ENCODE measurements at regions not wholly inside any gene's neighbourhood (a gene's known extent, or its start where the extent isn't known, plus 50 kb on each side); places are given as distances from the start of the nearest gene placed in this dataset.

DNA sequence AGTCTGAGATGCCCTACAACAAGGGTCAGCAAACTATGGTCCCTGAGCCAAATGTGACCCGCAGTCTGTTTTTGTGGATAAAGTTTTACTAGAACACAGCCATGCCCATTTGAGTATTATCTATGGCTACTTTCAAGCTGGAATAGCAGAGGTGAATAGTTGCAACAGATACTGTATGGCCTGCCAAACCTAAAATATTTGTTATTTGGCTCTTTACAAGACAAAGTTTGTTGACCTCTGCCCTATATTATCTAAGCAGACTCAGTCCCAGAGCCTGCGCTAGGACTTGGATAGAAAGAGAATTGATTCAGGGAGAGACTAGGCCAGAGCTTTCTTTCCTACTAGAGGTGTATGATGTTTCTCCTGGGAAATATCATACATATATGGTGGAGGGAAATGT lies 81.7 kb upstream of the NMNAT3 start:
- TF ChIP-seq, protein P1, sequence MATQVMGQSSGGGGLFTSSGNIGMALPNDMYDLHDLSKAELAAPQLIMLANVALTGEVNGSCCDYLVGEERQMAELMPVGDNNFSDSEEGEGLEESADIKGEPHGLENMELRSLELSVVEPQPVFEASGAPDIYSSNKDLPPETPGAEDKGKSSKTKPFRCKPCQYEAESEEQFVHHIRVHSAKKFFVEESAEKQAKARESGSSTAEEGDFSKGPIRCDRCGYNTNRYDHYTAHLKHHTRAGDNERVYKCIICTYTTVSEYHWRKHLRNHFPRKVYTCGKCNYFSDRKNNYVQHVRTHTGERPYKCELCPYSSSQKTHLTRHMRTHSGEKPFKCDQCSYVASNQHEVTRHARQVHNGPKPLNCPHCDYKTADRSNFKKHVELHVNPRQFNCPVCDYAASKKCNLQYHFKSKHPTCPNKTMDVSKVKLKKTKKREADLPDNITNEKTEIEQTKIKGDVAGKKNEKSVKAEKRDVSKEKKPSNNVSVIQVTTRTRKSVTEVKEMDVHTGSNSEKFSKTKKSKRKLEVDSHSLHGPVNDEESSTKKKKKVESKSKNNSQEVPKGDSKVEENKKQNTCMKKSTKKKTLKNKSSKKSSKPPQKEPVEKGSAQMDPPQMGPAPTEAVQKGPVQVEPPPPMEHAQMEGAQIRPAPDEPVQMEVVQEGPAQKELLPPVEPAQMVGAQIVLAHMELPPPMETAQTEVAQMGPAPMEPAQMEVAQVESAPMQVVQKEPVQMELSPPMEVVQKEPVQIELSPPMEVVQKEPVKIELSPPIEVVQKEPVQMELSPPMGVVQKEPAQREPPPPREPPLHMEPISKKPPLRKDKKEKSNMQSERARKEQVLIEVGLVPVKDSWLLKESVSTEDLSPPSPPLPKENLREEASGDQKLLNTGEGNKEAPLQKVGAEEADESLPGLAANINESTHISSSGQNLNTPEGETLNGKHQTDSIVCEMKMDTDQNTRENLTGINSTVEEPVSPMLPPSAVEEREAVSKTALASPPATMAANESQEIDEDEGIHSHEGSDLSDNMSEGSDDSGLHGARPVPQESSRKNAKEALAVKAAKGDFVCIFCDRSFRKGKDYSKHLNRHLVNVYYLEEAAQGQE (IDR thresholded peaks at IDR 0.05; ENCODE audit: insufficient read depth in 1 of 2, low read depth in 2 of 2, low read length in 2 of 2), result no peak
- TF ChIP-seq POLR2AphosphoS5 (IDR thresholded peaks at IDR 0.05; ENCODE audit: low read depth, low read length), result no peak
- TF ChIP-seq SIN3A (IDR thresholded peaks at IDR 0.05; ENCODE audit: borderline replicate concordance, insufficient read depth, low read length), result no peak
- TF ChIP-seq TAF1 (IDR thresholded peaks at IDR 0.05; ENCODE audit: borderline replicate concordance, insufficient read depth, low read length), result no peak

All from PFSK-1 (cell line).